HT1080 (cell line): ENCODE measurements at regions not wholly inside any gene's neighbourhood (a gene's known extent, or its start where the extent isn't known, plus 50 kb on each side); places are given as distances from the start of the nearest gene placed in this dataset.
A peak's percentile ranks its signal among the peaks of the same experiment; 100 is the strongest.
"Not testable (repeated sequence)": the region's sequence is repeated elsewhere in the genome, so short reads cannot be mapped to it uniquely, and the experiment has no call there.

Experiments
- DNase-seq: peaks from one replicate; pipeline ENCODE4 v3.0.0-alpha.2; 2015; ENCODE audit warnings: low read depth

DNA sequence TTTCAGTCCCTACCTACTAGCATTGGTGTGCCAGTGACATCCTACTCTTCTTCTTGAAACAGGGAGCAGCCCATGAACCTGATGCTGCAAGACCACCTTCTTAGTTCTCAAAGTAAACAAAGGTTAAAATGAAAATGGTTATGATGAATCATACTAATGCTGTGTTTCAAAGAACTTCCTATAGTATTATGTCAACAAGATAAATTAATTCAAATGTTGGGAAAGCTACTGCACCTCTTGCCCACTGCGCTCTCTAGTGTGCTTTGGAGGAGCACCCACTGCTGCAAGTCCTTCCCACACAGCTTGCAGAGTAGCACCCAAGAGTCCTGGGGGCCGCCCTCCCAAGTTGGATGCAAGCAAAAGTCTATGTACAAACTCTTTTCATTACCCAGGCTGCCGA is 81.1 kb downstream of the CD200R1L start:
- DNase-seq, result no peak

DNA sequence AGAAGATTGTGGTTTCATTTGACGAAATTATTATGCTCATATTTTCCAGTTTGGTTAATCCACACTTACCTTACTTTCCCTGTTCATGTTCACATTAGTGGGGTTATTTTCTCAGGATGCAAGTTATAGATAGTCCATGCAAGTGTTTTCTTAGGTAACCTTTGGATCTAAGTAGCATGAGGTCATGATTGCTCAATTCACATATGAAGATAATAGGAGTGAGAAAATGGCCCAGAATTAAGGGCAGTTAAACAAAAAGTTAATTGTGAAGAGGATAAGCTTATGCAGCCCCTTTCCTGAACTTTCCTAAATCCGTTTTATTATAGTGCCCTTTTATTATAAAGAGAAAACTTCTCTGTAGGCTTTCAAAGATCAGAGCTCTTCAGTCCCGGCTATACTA is 83.4 kb downstream of the CD200R1L start:
- DNase-seq, result no peak

DNA sequence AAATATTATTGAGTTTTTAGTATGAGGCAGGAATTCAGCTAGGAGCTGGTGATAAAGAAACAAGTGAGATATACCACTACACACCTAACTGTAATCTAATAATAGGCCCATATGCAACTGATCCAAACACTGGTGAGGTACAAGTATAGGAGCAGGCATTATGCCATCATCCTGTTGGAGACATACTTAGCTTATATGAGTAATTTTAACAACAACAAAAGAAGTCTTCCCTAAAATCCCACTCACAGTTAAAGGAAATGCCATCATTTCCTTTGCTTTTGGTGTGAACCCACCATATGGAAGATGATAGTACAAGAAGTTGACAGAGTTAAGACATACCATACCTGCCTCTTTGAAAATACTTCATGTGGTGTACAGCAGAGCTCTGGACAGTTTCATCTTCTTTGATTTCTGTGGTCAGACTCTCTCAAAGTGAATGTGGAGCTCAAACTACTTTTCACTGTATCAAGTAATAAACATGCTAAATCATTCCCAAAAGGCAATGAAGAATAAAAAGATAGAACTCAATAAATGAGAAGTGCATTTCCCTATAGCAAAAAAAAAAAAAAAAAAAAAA is 85.5 kb downstream of the CD200R1L start:
- DNase-seq, result peak; percentile 92

DNA sequence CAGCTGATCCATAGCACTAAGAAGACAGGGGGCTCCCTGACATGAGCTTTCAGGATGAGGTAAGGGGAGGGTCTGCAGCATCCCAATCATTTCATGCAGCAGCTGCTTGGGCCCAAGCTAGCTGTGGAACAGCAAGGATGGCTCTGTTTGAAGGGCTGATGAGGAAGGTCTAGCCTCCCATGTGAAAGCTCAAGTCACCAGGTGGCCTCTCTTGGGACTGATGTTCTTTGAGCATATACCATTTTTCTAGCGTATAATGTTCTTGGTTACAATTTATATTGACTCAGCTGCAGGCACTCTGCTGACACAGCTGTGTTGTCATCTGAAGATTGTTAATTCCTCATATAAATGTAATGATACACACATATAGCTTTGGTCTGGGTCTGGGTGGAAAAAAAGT is 87.0 kb downstream of the CD200R1L start:
- DNase-seq, result no peak

DNA sequence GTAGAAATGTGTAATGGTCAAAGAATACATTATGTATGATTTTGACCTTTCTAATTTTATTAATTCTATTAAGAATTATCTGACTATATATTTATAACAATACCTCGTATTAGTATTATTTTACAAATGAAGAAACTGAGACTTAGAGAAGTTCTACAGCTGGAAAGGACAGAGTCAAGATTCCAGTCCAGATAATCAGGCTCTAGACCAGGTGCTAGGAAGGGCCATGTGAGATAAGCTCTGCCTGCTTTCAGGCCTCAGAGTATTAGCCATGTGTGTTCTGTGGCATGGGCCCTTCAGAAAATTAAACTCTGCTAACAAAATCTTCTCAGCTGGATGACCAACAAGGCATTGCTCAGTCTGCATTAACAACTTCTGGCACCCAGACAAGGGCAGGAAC is 87.5 kb downstream of the CD200R1L start:
- DNase-seq, result no peak

DNA sequence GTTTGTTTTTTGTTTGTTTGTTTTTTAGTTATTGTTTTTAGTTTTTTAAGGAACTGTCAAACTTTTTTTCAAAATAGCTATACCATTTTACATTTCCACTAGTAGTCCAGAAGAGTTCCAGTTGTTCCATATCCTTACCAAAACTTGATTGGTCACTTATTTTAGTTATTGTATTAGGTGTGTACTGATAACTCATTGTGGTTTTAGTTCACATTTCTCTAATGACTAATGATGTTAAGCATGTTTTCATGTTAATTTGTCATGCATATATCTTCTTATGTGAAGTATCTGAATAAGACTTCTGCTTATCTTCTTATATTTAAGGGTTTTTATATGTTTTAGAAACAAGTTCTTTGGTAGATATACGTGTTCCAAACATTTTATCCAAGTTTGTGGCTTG is 89.5 kb downstream of the CD200R1L start:
- no peak for DNase-seq

DNA sequence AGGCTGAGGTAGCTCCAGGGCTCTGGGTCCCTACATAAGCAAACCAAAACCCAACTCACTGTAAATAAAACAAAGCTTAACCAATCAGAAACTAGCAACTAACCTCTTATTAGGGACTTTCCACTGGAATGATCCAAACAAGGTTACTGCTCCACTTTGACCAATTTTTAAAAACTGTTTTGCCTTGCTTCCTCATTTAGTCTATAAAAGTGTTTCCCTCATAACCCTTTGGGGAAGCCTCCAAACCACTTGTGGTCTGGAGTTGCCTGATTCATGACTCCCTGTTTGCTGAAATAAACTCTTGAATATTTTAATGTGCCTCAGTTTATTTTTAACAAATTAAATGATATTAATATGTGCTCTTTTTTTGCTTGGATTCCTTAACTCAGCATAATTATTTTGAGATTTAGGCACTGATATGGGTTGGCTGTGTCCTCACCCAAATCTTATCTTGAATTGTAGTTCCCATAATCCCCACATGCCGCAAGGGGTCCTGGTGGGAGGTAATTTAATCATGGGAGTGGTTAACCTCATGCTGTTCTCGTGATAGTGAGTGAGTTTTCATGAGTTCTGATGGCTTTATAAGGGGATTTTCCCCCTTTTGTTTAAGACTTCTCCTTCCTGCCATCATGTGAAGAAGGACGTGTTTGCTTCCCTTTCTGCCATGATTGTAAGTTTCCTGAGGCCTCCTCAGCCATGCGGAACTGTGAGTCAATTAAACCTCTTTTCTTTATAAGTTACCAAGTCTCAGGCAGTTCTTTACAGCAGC is 90.6 kb downstream of the CD200R1L start:
- DNase-seq, result no peak

DNA sequence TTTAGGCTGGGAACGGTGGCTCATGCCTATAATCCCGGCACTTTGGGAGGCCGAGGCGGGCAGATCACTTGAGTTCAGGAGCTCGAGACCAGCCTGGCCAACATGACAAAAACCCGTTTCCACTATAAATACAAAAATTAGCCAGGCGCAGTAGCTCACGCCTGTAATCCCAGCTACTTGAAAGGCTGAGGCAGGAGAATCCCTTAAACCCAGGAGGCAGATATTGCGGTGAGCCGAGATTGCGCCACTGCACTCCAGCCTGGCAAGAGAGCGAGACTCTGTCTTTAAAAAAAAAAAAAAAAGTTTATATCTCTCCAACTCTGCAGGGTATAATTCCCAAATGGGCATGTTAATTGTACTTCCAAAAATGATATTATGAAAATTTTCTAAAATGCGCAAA is 91.6 kb downstream of the CD200R1L start:
- not testable (repeated sequence) for DNase-seq

DNA sequence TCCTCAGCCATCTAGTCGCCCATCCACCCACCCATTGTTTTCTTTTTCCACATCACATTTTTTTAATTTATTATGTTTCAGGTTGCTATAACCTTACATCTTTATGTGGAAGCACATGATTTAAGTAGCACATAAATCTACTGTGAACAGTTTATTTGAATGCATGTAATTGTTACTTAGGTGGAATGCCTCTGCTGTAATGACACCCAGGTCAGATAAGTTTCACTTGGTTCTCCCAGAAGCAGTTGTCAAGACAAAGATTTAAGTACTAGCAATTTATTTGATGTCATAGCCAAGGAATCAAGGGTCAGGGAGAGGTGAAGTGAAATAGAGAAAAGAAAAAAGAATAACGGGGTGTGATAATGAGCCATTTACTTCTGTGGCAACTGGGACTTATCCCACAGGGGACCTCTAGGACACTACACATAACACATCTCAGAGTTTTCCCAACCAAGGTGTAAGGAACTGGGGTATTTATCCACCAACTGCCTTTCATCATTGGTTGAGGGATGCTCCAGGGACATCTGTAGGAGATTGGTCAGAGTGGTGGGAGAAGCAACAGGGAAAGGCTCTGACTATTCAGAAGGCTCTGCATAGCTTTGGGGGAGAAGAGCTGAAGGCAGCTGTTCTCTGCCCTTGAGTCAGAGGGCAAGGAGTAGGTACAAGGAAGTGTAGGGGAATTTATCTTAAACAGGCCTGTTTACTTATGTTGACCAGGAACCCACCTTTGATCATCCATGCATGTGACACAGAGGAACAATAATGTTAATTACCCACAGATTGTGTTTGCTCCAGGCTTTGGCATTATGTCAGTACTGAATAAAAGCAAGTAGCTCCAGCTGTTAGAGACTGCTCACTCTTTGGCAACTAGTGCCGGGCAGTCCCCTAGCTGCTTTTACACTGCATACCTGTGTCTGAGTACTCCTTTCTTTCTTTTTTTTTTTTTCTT is 94.8 kb downstream of the CD200R1L start:
- DNase-seq, result no peak

DNA sequence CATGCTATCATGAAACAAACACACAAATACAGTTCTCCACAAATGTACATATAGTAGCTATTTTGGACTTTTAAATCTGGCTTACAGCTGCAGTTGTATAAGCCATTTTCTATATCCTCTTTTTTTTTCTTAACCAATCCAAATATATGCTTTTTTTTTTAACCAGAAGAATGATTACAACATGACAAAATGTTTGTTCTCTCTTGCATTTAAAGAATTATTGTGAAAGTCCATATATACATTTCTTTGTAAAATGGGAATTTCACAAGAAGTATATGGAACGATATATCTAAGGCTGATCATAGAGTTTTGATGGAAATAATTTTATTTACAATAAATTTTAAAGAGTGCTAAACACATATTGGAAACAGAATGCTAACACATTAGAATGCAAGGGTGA is 95.6 kb downstream of the CD200R1L start:
- no peak for DNase-seq

DNA sequence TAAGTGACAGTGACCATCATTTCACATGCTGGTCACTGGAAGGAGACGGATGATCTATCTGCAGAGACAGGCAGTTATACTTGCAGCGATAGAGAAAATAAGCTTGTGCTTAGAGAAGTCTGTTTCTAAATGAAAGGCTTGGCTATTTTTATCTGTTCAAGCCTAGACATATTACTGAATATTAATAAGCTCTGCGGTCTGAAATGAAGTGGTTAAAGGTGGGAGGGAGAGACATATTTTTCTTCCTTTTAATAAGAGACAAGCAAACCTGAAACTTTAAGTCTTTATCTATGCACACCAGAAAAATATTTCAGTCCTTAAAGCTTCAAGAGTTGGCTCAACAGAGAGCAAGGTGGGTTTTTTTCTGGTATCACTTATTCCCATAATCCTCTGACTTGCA is 99.0 kb downstream of the CD200R1L start:
- no peak for DNase-seq

DNA sequence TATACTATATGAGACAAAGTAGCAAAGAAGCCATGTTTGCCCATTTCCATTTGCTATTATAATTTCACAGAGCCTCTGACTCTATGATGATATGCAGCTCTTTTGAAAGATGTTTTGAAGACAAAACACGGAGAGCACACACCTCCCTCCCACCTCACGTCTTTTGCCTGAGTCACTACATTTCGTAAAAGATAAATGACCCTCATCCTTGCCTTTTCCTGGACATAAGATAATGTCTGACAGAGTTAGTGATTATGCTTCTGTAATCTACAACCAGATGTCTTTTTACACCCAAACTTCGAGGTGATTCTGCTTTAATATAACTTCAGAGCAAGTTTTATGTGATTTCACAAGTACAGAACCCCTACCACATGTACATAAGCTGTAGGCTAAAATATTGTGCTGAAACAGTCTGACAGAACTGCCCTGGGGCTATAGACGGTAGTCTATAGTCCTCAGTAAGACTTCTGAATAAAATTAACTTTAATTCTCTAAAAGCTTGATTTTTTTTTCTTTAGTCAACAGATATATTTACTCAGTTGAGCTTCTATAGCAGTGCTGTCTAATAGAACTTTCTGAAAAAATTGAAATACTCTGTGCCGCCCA is 99.9 kb downstream of the CD200R1L start:
- no peak for DNase-seq

DNA sequence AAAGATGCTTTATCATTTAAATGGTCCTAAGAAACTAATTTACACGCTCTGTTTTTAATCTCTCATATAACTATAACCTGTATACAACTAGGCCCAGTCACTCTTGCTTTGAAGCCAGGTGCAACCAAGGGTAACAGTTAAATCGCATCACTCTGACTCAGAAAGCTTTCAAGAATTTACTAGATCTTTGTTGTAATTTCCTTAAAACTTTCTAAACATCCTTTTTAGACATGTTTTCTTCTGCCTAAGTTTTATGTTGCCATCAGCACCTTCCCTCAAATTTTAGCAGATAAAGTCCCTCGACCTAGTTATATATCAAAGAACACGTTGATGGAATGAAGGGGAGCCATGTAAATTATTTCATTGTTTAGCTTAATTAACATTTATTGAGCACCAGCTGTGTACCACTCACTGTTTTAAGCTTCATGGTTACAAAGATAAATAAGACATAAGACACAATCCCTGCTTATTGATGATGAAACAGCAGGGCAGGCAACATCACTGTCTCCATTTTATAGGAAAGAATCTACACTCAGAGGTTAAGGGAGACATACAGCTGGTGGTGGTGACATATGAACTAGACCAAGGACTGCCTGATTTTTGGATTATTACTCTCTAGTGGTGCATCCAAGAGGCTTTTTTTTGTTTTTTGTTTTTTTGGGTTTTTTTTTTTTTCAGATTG is 101.0 kb downstream of the CD200R1L start:
- no peak for DNase-seq

DNA sequence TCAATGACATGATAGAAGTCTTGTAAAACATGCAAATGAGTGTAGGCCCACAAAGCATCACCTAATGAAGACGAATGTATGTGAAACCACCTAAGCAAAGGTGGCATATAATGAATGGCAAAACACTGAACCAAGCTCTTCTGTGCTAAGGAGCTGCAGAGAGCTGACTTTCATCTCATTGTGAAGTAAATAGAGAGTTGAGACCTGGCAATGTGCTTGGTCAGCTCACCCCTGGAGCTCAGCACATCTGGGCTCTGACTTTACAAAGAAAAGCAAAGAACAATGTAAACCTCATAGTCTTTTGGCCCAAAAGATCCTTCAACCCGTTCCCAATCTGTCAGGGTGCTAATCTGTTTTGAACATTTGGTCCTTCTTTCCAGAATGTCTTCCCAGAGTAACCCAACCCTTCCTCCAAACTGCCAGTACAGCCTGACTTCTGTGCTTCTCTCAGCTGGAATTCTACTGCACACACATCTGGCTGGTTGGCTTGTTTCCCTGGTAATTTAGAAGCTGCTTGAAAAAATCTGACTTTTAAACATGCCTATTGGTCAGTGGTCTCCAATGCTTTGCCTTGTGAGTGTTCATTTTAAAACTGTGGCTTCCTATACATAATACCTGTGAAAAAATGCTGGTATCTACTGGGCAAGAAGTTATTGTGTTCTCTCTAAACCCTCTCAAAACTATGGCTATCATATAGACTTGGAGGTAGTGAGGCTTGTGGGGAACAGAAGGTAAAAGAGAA is 101.7 kb downstream of the CD200R1L start:
- DNase-seq, result no peak

DNA sequence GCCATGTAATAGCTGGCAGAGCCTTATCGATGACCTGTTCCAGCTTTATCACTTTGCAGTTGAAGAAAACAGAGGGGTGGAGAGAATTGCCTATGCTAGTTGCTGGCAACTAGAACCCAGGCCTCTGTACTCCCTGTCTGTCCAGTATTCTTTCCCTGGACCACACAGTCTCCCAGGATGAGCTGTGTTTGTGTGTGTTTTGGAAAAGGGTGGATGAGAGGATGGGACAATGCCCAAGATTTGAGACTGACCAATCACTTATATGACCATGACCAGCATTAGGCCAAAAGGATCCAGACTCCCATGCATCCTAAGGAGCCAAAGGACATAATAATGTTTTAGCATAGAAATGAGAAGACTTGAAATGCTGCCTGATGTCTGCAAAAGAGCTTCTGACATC is 102.6 kb downstream of the CD200R1L start:
- DNase-seq, result no peak

DNA sequence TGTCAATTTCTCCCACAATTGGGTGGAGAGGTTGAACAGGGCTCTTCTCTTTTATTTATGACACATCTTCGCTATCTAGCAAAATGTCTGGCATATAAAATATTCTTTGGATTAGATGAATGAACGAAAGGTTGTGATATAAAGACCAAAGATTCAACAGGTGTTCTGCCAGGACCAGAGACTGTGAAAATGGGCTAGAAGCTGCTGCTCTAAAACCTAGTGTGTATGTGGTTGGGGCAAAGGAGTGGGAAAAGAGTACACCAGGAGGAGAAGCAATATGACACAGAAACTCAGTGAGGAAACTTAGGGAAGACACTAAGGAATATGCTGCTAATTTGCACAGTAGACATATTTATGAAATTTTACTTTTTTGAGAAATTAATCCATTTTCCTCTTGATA is 102.0 kb upstream of the CCDC80 start:
- no peak for DNase-seq

DNA sequence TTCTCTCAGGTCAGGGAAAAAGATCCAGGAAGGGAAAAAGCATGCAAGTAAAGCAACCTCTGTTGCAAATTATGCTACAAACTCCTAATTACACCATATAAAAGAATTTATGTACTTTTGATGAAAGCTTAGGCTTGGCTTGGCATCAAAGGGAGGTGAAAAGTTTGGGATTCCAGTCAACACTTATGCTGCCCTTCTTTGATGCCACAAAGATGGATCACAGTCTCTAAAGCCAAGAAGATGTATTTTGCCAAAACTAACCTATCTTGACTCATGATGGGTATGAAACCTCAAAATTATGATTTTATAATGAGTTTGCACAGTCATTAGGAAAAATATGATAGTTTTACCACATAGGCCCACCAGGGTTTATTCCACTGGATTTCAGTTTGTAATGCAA is 101.0 kb upstream of the CCDC80 start:
- no peak for DNase-seq

DNA sequence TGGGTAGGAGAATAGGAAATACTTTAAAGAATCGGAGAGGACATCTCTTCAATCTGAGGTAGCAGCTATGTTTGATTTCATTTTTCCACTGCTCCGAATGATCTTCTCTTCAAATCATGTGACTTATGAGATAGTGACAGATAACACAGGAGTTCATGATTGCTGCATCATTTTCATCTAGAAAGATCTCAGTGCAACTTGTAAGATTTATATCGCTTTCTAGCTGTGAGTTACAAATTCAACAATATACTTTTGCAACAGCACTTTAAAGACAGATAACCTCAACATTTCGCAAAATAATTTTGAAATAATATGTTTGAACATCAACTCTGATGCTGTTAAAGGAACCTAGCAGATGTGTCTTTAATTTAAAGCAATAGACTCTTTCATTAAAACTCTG is 99.9 kb upstream of the CCDC80 start:
- DNase-seq, result no peak

DNA sequence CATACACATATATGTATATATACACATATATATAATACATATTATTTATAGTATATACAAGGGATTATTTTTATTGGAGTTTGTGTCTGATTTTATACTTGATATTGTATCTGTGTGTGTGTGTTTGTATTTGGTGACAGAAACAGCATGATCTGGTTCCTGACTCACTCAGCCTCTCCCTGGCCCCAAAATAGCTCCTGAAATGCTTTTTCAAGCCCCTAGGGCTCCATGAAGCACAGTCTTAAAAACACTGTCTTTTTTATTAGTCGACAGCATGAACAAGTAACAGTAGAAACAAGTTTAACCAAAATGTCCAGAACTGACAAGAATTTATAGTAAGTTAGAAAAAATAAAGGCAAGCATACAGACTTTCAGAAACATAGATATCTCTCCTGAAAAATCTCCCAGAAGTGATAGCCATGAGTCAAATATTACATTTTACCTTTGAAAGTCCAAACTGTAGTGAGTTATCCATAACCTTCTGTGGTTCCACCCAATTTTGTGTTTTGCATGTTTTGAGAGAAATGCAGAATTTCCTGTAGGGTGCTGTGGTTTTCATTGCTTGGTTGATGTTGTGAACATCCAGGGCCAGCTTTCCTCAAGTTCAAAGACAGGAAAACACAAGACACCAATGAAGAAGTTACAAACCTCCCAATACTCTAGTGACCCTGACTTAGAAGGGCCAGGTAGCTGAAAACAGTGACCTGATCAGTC is 98.5 kb upstream of the CCDC80 start:
- DNase-seq, result no peak

DNA sequence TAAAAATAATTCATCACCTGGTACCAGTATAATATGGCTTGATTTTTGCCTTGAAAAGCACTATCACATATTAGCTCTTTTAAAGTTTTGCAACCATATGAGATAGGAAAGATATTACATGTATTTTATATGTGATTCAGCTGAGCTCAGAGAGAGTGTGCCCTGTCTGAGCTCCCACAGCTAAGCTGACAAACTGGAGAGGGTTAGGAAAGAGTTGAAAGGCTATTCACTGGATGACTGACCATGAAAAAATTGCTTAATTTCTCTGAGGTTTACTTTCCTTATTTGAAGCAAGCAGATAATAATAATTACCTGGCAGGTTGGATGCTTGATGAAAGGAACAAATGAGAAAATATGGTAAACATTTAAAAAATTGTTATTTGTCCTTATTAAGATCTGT is 97.4 kb upstream of the CCDC80 start:
- DNase-seq, result no peak
